NT2/D1 (cell line): ENCODE measurements at regions not wholly inside any gene's neighbourhood (a gene's known extent, or its start where the extent isn't known, plus 50 kb on each side); places are given as distances from the start of the nearest gene placed in this dataset.

Experiments
- DNase-seq: peaks from one replicate; pipeline ENCODE4 v3.0.0-alpha.2; 2011; ENCODE audit warnings: low read depth, low spot score
- H3K27me3 ChIP-seq: 2 replicates; pipeline ENCODE4 v1.6.0; 2011; ENCODE audit warnings: mild to moderate bottlenecking; ENCODE audit not compliant: insufficient read length, insufficient read depth
- H3K36me3 ChIP-seq: 2 replicates; pipeline ENCODE4 v1.6.1; 2011; ENCODE audit warnings: mild to moderate bottlenecking, low read length, mixed read lengths; ENCODE audit not compliant: insufficient read depth, insufficient read length
- H3K4me1 ChIP-seq: 2 replicates; pipeline ENCODE4 v1.5.1; 2011; ENCODE audit not compliant: insufficient read depth, insufficient read length
- H3K4me3 ChIP-seq: 2 replicates; pipeline ENCODE4 v1.5.1; 2011; ENCODE audit warnings: low read depth; ENCODE audit not compliant: insufficient read length
- H3K9ac ChIP-seq: 2 replicates; pipeline ENCODE4 v1.6.0; 2011; ENCODE audit warnings: low read depth; ENCODE audit not compliant: insufficient read length
- H3K9me3 ChIP-seq: 2 replicates; pipeline ENCODE4 v1.5.1; 2011; ENCODE audit warnings: mild to moderate bottlenecking, low read length; ENCODE audit not compliant: insufficient read depth
- SUZ12 ChIP-seq: IDR thresholded peaks from 2 replicates; pipeline ENCODE4 v1.6.1; 2011; ENCODE audit not compliant: insufficient read length, insufficient read depth; ENCODE audit errors: extremely low read depth
- YY1 ChIP-seq: IDR thresholded peaks from 2 replicates; pipeline ENCODE4 v1.6.1; 2011; ENCODE audit not compliant: insufficient read length, insufficient read depth
- ZNF274 ChIP-seq: IDR thresholded peaks from 2 replicates; pipeline ENCODE4 v1.6.1; 2011; ENCODE audit warnings: mild to moderate bottlenecking, low read depth, low read length

DNA sequence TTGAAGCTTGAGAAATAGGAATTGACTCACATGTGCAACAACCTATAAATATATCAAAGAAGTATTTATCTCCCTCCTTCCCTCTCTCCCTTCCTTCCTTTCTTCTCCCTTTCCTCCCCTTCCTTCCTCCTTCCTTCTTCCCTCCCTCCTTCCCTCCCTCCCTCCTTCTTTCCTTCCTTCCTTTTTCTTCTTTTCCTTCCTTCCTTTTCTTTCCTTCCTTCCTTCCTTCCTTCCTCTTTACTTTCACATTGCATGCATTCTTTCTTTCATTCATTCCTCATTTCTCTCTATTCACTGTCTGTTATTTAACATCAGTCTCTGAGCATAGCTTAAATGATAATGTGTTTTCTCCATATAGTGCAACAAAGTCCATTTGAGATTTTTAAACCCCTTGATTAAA, 214.2 kb downstream of the CHRM3 start:
- H3K4me1 ChIP-seq: no peaks in the 10 kb centered on the region
- no peak for DNase-seq
- H3K9ac ChIP-seq: no peak overlapping the region
- no peaks in the 10 kb centered on the region for H3K36me3 ChIP-seq
- H3K27me3 ChIP-seq: no peaks in the 10 kb centered on the region
- no peak overlapping the region for H3K4me3 ChIP-seq
- H3K9me3 ChIP-seq: no peaks in the 10 kb centered on the region
- TF ChIP-seq ZNF274: no peak
- no peak for TF ChIP-seq SUZ12
- no peak for TF ChIP-seq YY1

DNA sequence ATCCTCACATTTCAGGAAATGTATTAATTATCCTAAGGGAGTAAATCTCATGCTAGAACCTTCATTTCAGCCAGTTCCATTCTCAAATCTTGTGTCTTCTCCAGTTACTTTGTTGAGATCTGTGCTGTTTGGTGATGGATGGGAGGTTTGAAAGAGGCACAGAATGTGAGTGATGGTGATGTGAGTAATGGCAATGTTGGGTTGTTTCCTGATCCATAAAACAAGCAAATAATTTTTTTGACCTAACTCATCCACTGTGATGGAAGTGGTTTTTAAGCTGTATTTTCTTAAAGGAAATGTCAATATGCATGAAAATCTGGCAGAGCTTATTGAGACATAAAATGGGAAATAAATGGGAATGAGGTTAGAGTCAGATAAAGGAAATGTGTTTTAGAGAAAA, 214.7 kb downstream of the CHRM3 start:
- DNase-seq: no peak
- no peaks in the 10 kb centered on the region for H3K27me3 ChIP-seq
- no peak overlapping the region for H3K4me3 ChIP-seq
- H3K9ac ChIP-seq: no peak overlapping the region
- no peaks in the 10 kb centered on the region for H3K9me3 ChIP-seq
- H3K36me3 ChIP-seq: no peaks in the 10 kb centered on the region
- no peaks in the 10 kb centered on the region for H3K4me1 ChIP-seq
- TF ChIP-seq YY1 (no peak), ZNF274 (no peak), SUZ12 (no peak)

- TF ChIP-seq SUZ12 (no peak), YY1 (no peak), ZNF274 (no peak)
- no peaks in the 10 kb centered on the region for H3K36me3 ChIP-seq
- H3K27me3 ChIP-seq: no peaks in the 10 kb centered on the region
- no peak overlapping the region for H3K9ac ChIP-seq
- no peak overlapping the region for H3K4me3 ChIP-seq
- H3K9me3 ChIP-seq: no peaks in the 10 kb centered on the region
- no peaks in the 10 kb centered on the region for H3K4me1 ChIP-seq
- DNase-seq: no peak
Observed at GRCh38 chr1:239603530-239603929, 217.2 kb downstream of the CHRM3 start.

DNA sequence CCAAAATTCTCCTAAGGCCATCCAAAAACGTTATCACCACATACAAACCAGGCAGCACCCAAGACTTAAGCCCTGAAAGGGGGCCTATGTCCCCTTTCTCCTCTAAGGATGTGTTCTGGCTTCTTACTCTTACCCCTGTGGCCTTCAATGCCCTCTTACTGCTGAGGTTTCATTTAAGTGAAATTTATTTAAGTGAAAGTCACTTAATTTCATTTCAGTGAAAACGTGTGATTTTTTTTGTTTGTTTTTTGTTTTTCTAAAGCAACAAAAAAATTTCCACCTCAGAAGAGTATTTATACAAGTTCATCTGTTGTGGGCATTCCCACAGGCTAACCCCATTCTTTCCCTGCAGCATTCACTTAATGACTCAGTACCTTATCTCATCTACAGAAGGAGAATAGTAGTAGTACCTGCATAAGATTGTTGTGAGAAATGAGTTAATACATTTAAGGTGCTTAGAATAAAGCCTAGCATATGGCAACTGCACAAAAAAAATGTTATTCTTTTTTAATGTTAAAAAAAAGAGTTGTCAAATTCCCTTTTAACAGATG, 220.6 kb downstream of the CHRM3 start:
- no peaks in the 10 kb centered on the region for H3K9me3 ChIP-seq
- TF ChIP-seq ZNF274 (no peak), SUZ12 (no peak), YY1 (no peak)
- H3K4me3 ChIP-seq: no peak overlapping the region
- H3K36me3 ChIP-seq: no peaks in the 10 kb centered on the region
- no peak for DNase-seq
- no peak overlapping the region for H3K9ac ChIP-seq
- H3K27me3 ChIP-seq: no peaks in the 10 kb centered on the region
- H3K4me1 ChIP-seq: no peaks in the 10 kb centered on the region

- Histone ChIP-seq H3K9me3 (no peaks in the 10 kb centered on the region), H3K4me1 (no peaks in the 10 kb centered on the region)
- TF ChIP-seq SUZ12: no peak
- no peak for TF ChIP-seq YY1
- no peak for TF ChIP-seq ZNF274
Observed at GRCh38 chr1:239608469-239608868, 222.1 kb downstream of the CHRM3 start.

GRCh38 chr1:239612379-239612778, 226.0 kb downstream of the CHRM3 start:
- no peak for DNase-seq
- no peaks in the 10 kb centered on the region for H3K36me3 ChIP-seq
- no peak for TF ChIP-seq ZNF274
- TF ChIP-seq YY1: no peak
- TF ChIP-seq SUZ12: no peak
- no peaks in the 10 kb centered on the region for H3K9me3 ChIP-seq
- no peaks in the 10 kb centered on the region for H3K4me1 ChIP-seq
- H3K9ac ChIP-seq: no peak overlapping the region
- H3K27me3 ChIP-seq: no peaks in the 10 kb centered on the region
- H3K4me3 ChIP-seq: no peak overlapping the region

More at GRCh38 chr1:239608469-239608868, 222.1 kb downstream of the CHRM3 start:
- Histone ChIP-seq H3K9ac (no peak overlapping the region), H3K4me3 (no peak overlapping the region), H3K36me3 (no peaks in the 10 kb centered on the region), H3K27me3 (no peaks in the 10 kb centered on the region)
- DNase-seq: no peak

DNA sequence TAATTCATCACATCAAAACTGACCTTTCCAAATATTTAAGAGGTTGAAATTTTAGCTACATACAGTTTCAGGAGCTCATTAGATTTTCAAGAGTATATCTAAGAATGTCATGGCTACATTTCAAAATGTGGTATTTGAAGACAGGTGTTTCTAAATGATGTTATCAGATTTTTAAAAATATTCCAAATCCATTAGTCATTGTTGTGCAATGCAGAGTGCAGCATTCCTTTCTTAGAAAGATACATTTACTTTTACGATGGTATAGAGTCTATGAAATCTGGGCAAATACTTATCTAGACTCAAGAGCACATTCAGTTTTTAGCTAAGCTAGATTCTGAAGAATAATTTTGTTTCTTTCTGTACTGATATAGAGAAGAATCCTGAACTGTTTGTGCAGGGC, 230.3 kb downstream of the CHRM3 start:
- Histone ChIP-seq H3K4me1 (no peaks in the 10 kb centered on the region), H3K36me3 (no peaks in the 10 kb centered on the region), H3K4me3 (no peak overlapping the region), H3K9ac (no peak overlapping the region), H3K27me3 (no peaks in the 10 kb centered on the region), H3K9me3 (no peaks in the 10 kb centered on the region)
- no peak for DNase-seq
- TF ChIP-seq SUZ12: no peak
- TF ChIP-seq YY1: no peak
- TF ChIP-seq ZNF274: no peak
